Keratinocyte (primary cell): ENCODE measurements at regions not wholly inside any gene's neighbourhood (a gene's known extent, or its start where the extent isn't known, plus 50 kb on each side); places are given as distances from the start of the nearest gene placed in this dataset.

Experiments used
- DNase-seq: peaks from one replicate; pipeline ENCODE4 v3.0.0-alpha.2; 2011; ENCODE audit warnings: low read depth, missing footprints, low spot score
- FAIRE-seq: peaks from 2 replicates; lab custom pipeline; 2011; peaks lifted over from hg19 to GRCh38; lab: Jason Lieb, UNC
- H2AFZ ChIP-seq: 2 replicates; pipeline ENCODE4 v1.6.0; 2012; ENCODE audit warnings: low read length, control low read depth, inconsistent platforms; ENCODE audit not compliant: control insufficient read depth
- H3K27ac ChIP-seq: 2 replicates; pipeline ENCODE4 v1.5.1; 2011; ENCODE audit warnings: low read length; ENCODE audit not compliant: control insufficient read depth, insufficient read depth
- H3K27me3 ChIP-seq: 3 replicates; pipeline ENCODE4 v1.6.0; 2011; ENCODE audit warnings: low read length; ENCODE audit not compliant: control insufficient read depth, insufficient read depth; ENCODE audit errors: extremely low read depth
- H3K36me3 ChIP-seq, 2 experiments: 2 replicates in 1 of 2; 3 replicates in 1 of 2; pipeline ENCODE4 v1.5.1; 2011; ENCODE audit warnings: low read length in 2 of 2, mild to moderate bottlenecking in 1 of 2; ENCODE audit not compliant: control insufficient read depth in 2 of 2, insufficient read depth in 2 of 2; ENCODE audit errors: extremely low read depth in 1 of 2
- H3K4me1 ChIP-seq: 3 replicates; pipeline ENCODE4 v1.5.1; 2011; ENCODE audit warnings: low read length; ENCODE audit not compliant: control insufficient read depth, insufficient read depth; ENCODE audit errors: extremely low read depth
- H3K4me2 ChIP-seq: 3 replicates; pipeline ENCODE4 v1.6.0; 2011; ENCODE audit warnings: low read depth, low read length; ENCODE audit not compliant: control insufficient read depth, insufficient read depth; ENCODE audit errors: extremely low read depth
- H3K4me3 ChIP-seq, 3 experiments: fragments of 200-600 bp in 1 of 3; sonication (generic) in 1 of 3; 2 replicates in 2 of 3; 3 replicates in 1 of 3; pipeline ENCODE4 v1.5.1; 2011 to 2016; ENCODE audit warnings: low read length in 3 of 3, mild to moderate bottlenecking in 3 of 3, control low read depth in 2 of 3, inconsistent platforms in 1 of 3, low read depth in 1 of 3, mixed read lengths in 1 of 3, mixed run types in 1 of 3, moderate library complexity in 1 of 3; ENCODE audit not compliant: control insufficient read depth in 2 of 3, insufficient read depth in 2 of 3; ENCODE audit errors: extremely low read depth in 1 of 3
- H3K79me2 ChIP-seq: 2 replicates; pipeline ENCODE4 v1.6.0; 2012; ENCODE audit warnings: low read length; ENCODE audit not compliant: control insufficient read depth, insufficient read depth
- H3K9ac ChIP-seq: 3 replicates; pipeline ENCODE4 v1.6.0; 2011; ENCODE audit warnings: low read length; ENCODE audit not compliant: control insufficient read depth, insufficient read depth; ENCODE audit errors: extremely low read depth
- H3K9me1 ChIP-seq: 3 replicates; pipeline ENCODE4 v1.6.0; 2011; ENCODE audit warnings: low read length; ENCODE audit not compliant: control insufficient read depth, insufficient read depth; ENCODE audit errors: extremely low read depth
- H3K9me3 ChIP-seq: 2 replicates; pipeline ENCODE4 v1.5.1; 2012; ENCODE audit warnings: low read depth, low read length; ENCODE audit not compliant: control insufficient read depth
- H4K20me1 ChIP-seq: 3 replicates; pipeline ENCODE4 v1.6.0; 2011; ENCODE audit warnings: low read length; ENCODE audit not compliant: control insufficient read depth, insufficient read depth; ENCODE audit errors: extremely low read depth
- CTCF ChIP-seq, 3 experiments: IDR thresholded peaks in 1 of 3; conservative IDR thresholded peaks in 1 of 3; optimal IDR thresholded peaks in 1 of 3; 2 replicates in 2 of 3; 3 replicates in 1 of 3; pipeline versions ENCODE3 to v1.5.1; 2011; ENCODE audit warnings: low read length in 3 of 3, mild to moderate bottlenecking in 3 of 3, moderate library complexity in 2 of 3, control low read depth in 1 of 3, inconsistent platforms in 1 of 3; ENCODE audit not compliant: insufficient read depth in 2 of 3; ENCODE audit errors: extremely low read depth in 1 of 3
- EZH2 ChIP-seq: IDR thresholded peaks from one replicate; pipeline ENCODE4 v1.6.1; 2012; ENCODE audit warnings: inconsistent platforms, mild to moderate bottlenecking, low read length, moderate library complexity
- dilution Hi-C: fragments of 300-500 bp; cut with MboI; formaldehyde crosslinking; loops from one replicate; pipeline ENCODE4 v1.7.0; 2020; ENCODE audit warnings: low sequenced_read_pairs; ENCODE audit not compliant: extremely low pct_ligation_motif_present

- no peak overlapping the region for H3K9ac ChIP-seq
- no peaks in the 10 kb centered on the region for H3K27me3 ChIP-seq
- FAIRE-seq: no peak
- no peak overlapping the region for H3K4me2 ChIP-seq
- H4K20me1 ChIP-seq: no peaks in the 10 kb centered on the region
- no peaks in the 10 kb centered on the region for H3K9me3 ChIP-seq
- no peak for DNase-seq
- H3K9me1 ChIP-seq: no peaks in the 10 kb centered on the region
- TF ChIP-seq CTCF (optimal IDR thresholded peaks at IDR 0.05 in 1 of 3, IDR thresholded peaks at IDR 0.05 in 1 of 3, conservative IDR thresholded peaks at IDR 0.05 in 1 of 3; ENCODE audit: extremely low read depth in 1 of 3, insufficient read depth in 2 of 3, low read length in 3 of 3): no peak
- TF ChIP-seq EZH2: no peak
- dilution Hi-C loops: no loop called here
- H3K27ac ChIP-seq: no peak overlapping the region
- H3K4me3 ChIP-seq: no peak overlapping the region
- no peaks in the 10 kb centered on the region for H3K4me1 ChIP-seq
- H2AFZ ChIP-seq: no peak overlapping the region
- no peaks in the 10 kb centered on the region for H3K79me2 ChIP-seq
- no peaks in the 10 kb centered on the region for H3K36me3 ChIP-seq
Measured at GRCh38 chr13:89899302-89900103, 1448.0 kb upstream of the MIR17HG start.

DNA sequence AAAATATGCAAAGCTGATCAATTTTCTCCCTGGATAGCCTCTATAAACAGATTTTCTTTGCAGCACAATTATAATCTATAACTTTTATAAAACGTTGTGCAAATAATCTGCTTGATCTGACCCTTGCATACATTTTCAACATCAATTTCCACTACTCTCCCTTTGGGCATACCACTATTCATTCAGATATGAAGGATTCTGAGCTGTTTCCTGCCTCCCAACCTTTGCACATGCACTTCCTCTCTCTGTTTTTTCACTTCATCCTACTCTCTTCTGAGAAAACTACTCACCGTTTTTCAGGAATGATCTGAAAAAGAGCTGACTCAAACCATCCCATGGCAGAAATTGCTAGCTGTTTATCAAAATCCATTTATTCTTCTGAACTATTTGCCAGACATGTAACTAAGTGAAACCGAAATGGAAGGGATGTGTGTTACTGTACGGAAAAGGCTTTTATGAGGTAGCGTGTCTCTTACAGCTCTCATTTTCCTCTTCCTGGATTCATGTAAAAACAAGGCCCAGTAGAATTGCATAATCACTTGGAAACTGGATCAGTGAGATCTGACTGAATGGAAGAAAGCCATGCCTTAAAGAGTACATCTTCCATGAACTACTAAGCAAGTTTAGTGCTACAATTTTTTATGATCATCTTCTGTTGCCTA, 1447.3 kb upstream of the MIR17HG start:
- Histone ChIP-seq H3K36me3 (no peaks in the 10 kb centered on the region), H3K4me1 (no peaks in the 10 kb centered on the region), H2AFZ (peak overlapping the region; percentile 89), H3K79me2 (no peaks in the 10 kb centered on the region), H3K9me3 (no peaks in the 10 kb centered on the region), H3K4me2 (peak overlapping the region; percentile 71), H3K27me3 (no peaks in the 10 kb centered on the region), H3K9me1 (no peaks in the 10 kb centered on the region), H3K4me3 (peak overlapping the region in 2 of 3 experiments; percentile 38 to 39), H4K20me1 (no peaks in the 10 kb centered on the region), H3K9ac (no peak overlapping the region), H3K27ac (no peak overlapping the region)
- TF ChIP-seq EZH2: no peak
- no peak for TF ChIP-seq CTCF (optimal IDR thresholded peaks at IDR 0.05 in 1 of 3, IDR thresholded peaks at IDR 0.05 in 1 of 3, conservative IDR thresholded peaks at IDR 0.05 in 1 of 3; ENCODE audit: extremely low read depth in 1 of 3, insufficient read depth in 2 of 3, low read length in 3 of 3)
- dilution Hi-C loops: no loop called here
- DNase-seq: no peak
- no peak for FAIRE-seq
